ENCODE measurements at regions not wholly inside any gene's neighbourhood (a gene's known extent, or its start where the extent isn't known, plus 50 kb on each side); places are given as distances from the start of the nearest gene placed in this dataset.

DNA sequence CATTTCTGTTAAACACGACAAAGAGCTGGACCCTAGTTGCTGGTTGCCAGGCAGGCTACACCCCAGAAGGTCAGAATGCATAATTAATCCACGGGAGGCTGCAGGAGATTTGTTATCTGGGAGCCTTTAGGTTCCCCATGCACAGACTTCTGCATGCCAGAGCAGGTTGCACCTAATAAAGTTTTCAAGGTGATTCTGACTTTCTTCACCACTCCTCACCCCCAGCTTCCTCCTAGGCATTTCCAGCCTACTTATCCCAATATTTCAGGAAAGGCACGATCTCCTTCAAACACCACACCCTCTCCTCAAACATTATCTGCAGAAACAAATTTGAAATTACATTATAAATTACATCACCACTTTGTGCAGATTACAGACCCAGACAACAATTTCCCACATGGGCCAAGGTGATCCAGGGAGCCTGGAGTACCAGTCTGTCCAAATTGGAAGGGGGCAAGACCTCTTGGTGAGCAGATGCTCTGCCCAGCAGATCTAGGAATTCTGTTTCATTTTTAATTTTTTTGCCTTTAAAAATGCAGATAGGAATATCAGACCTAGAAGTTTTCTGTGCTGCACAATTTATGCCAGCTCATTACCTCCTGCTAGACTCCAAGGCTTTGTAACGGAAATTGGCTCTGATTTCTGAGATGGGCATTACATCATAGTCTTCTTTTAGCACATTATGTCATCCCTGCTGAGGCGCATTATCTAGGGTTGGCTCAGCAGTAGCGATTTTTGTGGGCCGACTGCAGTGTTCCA lies 363.4 kb upstream of the SLC30A5 start (continued):
- TF ChIP-seq HEY1 (CRISPR knock-in tag; IDR thresholded peaks at IDR 0.05; ENCODE audit: borderline replicate concordance) (no peak), ETV1 (tag; conservative IDR thresholded peaks at IDR 0.05; ENCODE audit: low read depth) (0 out of 2 replicates have a peak, but pooled peaks have one; percentile 46), CEBPG (CRISPR knock-in tag; IDR thresholded peaks at IDR 0.05) (no peak), CEBPG (tag; conservative IDR thresholded peaks at IDR 0.05 in 1 of 2, IDR thresholded peaks at IDR 0.05 in 1 of 2) (peak; percentile 73 to 92), ZZZ3 (IDR thresholded peaks at IDR 0.05) (no peak), TEAD1 (CRISPR knock-in tag; IDR thresholded peaks at IDR 0.05) (no peak), SNIP1 (IDR thresholded peaks at IDR 0.05; ENCODE audit: low read depth) (no peak), ATF6 (CRISPR knock-in tag; IDR thresholded peaks at IDR 0.05) (no peak), TBL1XR1 (IDR thresholded peaks at IDR 0.05; ENCODE audit: low read length in 2 of 2) (no peak), ZBTB5 (IDR thresholded peaks at IDR 0.05) (no peak), ZNF12 (CRISPR knock-in tag; IDR thresholded peaks at IDR 0.05) (no peak), POLR3A (IDR thresholded peaks at IDR 0.05; ENCODE audit: borderline replicate concordance, extremely low read depth, insufficient read depth, insufficient read length) (no peak), MAFK (IDR thresholded peaks at IDR 0.05; ENCODE audit: low read length) (0 out of 2 replicates have a peak, but pooled peaks have one; percentile 9), RCOR1 (IDR thresholded peaks at IDR 0.05; ENCODE audit: borderline replicate concordance in 1 of 2, low read depth in 2 of 2, low read length in 2 of 2) (peak in 1 of 2 experiments; percentile 61; a peak in 1 of 4 replicates), CBX8 (IDR thresholded peaks at IDR 0.05; ENCODE audit: borderline replicate concordance, extremely low read depth, low read depth, low read length, poor library complexity, severe bottlenecking) (no peak)
- TF ChIP-seq, protein P1, sequence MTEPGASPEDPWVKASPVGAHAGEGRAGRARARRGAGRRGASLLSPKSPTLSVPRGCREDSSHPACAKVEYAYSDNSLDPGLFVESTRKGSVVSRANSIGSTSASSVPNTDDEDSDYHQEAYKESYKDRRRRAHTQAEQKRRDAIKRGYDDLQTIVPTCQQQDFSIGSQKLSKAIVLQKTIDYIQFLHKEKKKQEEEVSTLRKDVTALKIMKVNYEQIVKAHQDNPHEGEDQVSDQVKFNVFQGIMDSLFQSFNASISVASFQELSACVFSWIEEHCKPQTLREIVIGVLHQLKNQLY (CRISPR knock-in tag; conservative IDR thresholded peaks at IDR 0.05), result no peak
- TF ChIP-seq, protein P2, sequence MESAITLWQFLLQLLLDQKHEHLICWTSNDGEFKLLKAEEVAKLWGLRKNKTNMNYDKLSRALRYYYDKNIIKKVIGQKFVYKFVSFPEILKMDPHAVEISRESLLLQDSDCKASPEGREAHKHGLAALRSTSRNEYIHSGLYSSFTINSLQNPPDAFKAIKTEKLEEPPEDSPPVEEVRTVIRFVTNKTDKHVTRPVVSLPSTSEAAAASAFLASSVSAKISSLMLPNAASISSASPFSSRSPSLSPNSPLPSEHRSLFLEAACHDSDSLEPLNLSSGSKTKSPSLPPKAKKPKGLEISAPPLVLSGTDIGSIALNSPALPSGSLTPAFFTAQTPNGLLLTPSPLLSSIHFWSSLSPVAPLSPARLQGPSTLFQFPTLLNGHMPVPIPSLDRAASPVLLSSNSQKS (CRISPR knock-in tag; IDR thresholded peaks at IDR 0.05), result no peak
- TF ChIP-seq, protein P3, sequence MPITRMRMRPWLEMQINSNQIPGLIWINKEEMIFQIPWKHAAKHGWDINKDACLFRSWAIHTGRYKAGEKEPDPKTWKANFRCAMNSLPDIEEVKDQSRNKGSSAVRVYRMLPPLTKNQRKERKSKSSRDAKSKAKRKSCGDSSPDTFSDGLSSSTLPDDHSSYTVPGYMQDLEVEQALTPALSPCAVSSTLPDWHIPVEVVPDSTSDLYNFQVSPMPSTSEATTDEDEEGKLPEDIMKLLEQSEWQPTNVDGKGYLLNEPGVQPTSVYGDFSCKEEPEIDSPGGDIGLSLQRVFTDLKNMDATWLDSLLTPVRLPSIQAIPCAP (CRISPR knock-in tag; IDR thresholded peaks at IDR 0.05; ENCODE audit: borderline replicate concordance), result no peak
- TF ChIP-seq, protein P4, sequence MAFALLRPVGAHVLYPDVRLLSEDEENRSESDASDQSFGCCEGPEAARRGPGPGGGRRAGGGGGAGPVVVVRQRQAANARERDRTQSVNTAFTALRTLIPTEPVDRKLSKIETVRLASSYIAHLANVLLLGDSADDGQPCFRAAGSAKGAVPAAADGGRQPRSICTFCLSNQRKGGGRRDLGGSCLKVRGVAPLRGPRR (CRISPR knock-in tag; IDR thresholded peaks at IDR 0.05), result no peak

Data from K562 (cell line).